Thyroid gland (tissue), 4 donors: ENCODE measurements at regions not wholly inside any gene's neighbourhood (a gene's known extent, or its start where the extent isn't known, plus 50 kb on each side); places are given as distances from the start of the nearest gene placed in this dataset.

ENCODE experiments used
- POLR2A ChIP-seq, 2 donors: fragments of 450-650 bp; IDR thresholded peaks; one replicate each; pipeline ENCODE4 v1.6.1; 2017; ENCODE audit warnings: antibody characterized with exemption in 2 of 2, mild to moderate bottlenecking in 2 of 2, moderate library complexity in 1 of 2
- TF ChIP-seq, protein P1 (sequence below), 6 experiments: fragments of 200-600 bp in 3 of 6; fragments of 450-650 bp in 3 of 6; sonication (generic) in 3 of 6; IDR thresholded peaks; one replicate each; pipeline ENCODE4 v1.5.1; 2016 to 2019; ENCODE audit warnings: antibody characterized with exemption in 6 of 6, mild to moderate bottlenecking in 2 of 6, inconsistent platforms in 1 of 6, moderate library complexity in 1 of 6

DNA sequence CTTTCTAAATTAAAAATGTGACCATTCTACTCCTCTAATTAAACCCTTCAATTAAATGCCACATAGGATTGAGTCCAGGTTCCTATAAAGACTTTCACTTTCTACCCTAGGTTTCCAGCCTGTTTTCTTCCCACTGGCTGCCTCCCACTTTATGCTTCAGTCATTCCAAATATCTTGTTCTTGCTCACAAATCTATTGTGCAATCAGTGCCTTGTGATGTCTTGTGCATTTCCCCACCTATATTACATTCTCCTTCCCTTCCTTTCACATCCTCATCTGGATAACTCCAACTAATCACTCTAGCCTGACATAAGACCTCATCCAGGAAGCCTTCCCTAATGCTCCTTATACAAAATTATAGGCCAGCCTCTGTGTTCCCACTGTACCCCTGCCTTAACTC lies 281.7 kb upstream of the LRATD1 start:
- TF ChIP-seq, protein P1, sequence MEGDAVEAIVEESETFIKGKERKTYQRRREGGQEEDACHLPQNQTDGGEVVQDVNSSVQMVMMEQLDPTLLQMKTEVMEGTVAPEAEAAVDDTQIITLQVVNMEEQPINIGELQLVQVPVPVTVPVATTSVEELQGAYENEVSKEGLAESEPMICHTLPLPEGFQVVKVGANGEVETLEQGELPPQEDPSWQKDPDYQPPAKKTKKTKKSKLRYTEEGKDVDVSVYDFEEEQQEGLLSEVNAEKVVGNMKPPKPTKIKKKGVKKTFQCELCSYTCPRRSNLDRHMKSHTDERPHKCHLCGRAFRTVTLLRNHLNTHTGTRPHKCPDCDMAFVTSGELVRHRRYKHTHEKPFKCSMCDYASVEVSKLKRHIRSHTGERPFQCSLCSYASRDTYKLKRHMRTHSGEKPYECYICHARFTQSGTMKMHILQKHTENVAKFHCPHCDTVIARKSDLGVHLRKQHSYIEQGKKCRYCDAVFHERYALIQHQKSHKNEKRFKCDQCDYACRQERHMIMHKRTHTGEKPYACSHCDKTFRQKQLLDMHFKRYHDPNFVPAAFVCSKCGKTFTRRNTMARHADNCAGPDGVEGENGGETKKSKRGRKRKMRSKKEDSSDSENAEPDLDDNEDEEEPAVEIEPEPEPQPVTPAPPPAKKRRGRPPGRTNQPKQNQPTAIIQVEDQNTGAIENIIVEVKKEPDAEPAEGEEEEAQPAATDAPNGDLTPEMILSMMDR (IDR thresholded peaks at IDR 0.05), result no peak
- TF ChIP-seq POLR2A (IDR thresholded peaks at IDR 0.05), result no peak
